ENCODE measurements at regions not wholly inside any gene's neighbourhood (a gene's known extent, or its start where the extent isn't known, plus 50 kb on each side); places are given as distances from the start of the nearest gene placed in this dataset.

GRCh38 chr4:123073650-123074049 is 151.3 kb upstream of the NUDT6 start:
- H3K27ac ChIP-seq (ENCODE audit: low read depth, low read length, poor library complexity, severe bottlenecking): no peak overlapping the region
- no peak overlapping the region for H3K4me3 ChIP-seq (ENCODE audit: low read depth, low read length, poor library complexity, severe bottlenecking)
- H3K27me3 ChIP-seq (replicated peaks; ENCODE audit: insufficient read depth, low read depth, low read length, poor library complexity): no peaks in the 10 kb centered on the region
- intact Hi-C loops (cut with micrococcal nuclease; ENCODE audit: unreplicated experiment): no loop called here
- no peaks in the 10 kb centered on the region for H3K36me3 ChIP-seq (ENCODE audit: insufficient read depth, low read length, poor library complexity, severe bottlenecking)
- CTCF ChIA-PET: no interaction called here
- no TSS peak for BruUV-seq (replicated peaks)
- DNase-seq (ENCODE audit: low spot score): no peak
- POLR2A ChIA-PET (ENCODE audit: low non-redundant PET): no interaction called here
- H3K4me1 ChIP-seq (ENCODE audit: insufficient read depth, low read length, poor library complexity, severe bottlenecking): peaks cover 5% of the 10 kb centered on the region
- TF ChIP-seq EZH2 (IDR thresholded peaks at IDR 0.05; ENCODE audit: borderline replicate concordance, low read depth, low read length, poor library complexity, severe bottlenecking) (no peak), CTCF (conservative IDR thresholded peaks at IDR 0.05; ENCODE audit: low read depth, low read length) (no peak)
- H3K9me3 ChIP-seq (ENCODE audit: low read depth, low read length, poor library complexity, severe bottlenecking): no peaks in the 10 kb centered on the region

- DNase-seq (ENCODE audit: low spot score): no peak
- H3K9me3 ChIP-seq (ENCODE audit: low read depth, low read length, poor library complexity, severe bottlenecking): no peaks in the 10 kb centered on the region
- H3K4me1 ChIP-seq (ENCODE audit: insufficient read depth, low read length, poor library complexity, severe bottlenecking): no peaks in the 10 kb centered on the region
- H3K36me3 ChIP-seq (ENCODE audit: insufficient read depth, low read length, poor library complexity, severe bottlenecking): no peaks in the 10 kb centered on the region
- H3K27ac ChIP-seq (ENCODE audit: low read depth, low read length, poor library complexity, severe bottlenecking): no peak overlapping the region
- ChIA-PET POLR2A (ENCODE audit: low non-redundant PET) (no interaction called here), CTCF (no interaction called here)
- no TSS peak for BruUV-seq (replicated peaks)
- no peak overlapping the region for H3K4me3 ChIP-seq (ENCODE audit: low read depth, low read length, poor library complexity, severe bottlenecking)
- intact Hi-C loops (cut with micrococcal nuclease; ENCODE audit: unreplicated experiment): no loop called here
- TF ChIP-seq CTCF (conservative IDR thresholded peaks at IDR 0.05; ENCODE audit: low read depth, low read length): no peak
- no peaks in the 10 kb centered on the region for H3K27me3 ChIP-seq (replicated peaks; ENCODE audit: insufficient read depth, low read depth, low read length, poor library complexity)
Measured at GRCh38 chr4:123077330-123077729, 154.9 kb upstream of the NUDT6 start.

- no peaks in the 10 kb centered on the region for H3K9me3 ChIP-seq (ENCODE audit: low read depth, low read length, poor library complexity, severe bottlenecking)
- H3K27ac ChIP-seq (ENCODE audit: low read depth, low read length, poor library complexity, severe bottlenecking): no peak overlapping the region
- BruUV-seq (replicated peaks): no TSS peak
- H3K36me3 ChIP-seq (ENCODE audit: insufficient read depth, low read length, poor library complexity, severe bottlenecking): no peaks in the 10 kb centered on the region
- CTCF ChIA-PET: no interaction called here
- intact Hi-C loops (cut with micrococcal nuclease; ENCODE audit: unreplicated experiment): no loop called here
- H3K4me1 ChIP-seq (ENCODE audit: insufficient read depth, low read length, poor library complexity, severe bottlenecking): no peaks in the 10 kb centered on the region
- H3K27me3 ChIP-seq (replicated peaks; ENCODE audit: insufficient read depth, low read depth, low read length, poor library complexity): no peaks in the 10 kb centered on the region
- H3K4me3 ChIP-seq (ENCODE audit: low read depth, low read length, poor library complexity, severe bottlenecking): no peak overlapping the region
- POLR2A ChIA-PET (ENCODE audit: low non-redundant PET): no interaction called here
- no peak for TF ChIP-seq EZH2 (IDR thresholded peaks at IDR 0.05; ENCODE audit: borderline replicate concordance, low read depth, low read length, poor library complexity, severe bottlenecking)
- TF ChIP-seq CTCF (conservative IDR thresholded peaks at IDR 0.05; ENCODE audit: low read depth, low read length): no peak
- DNase-seq (ENCODE audit: low spot score): no peak
Measured at GRCh38 chr4:123081971-123082370, 159.6 kb upstream of the NUDT6 start.

All from A673 (cell line).